Calu3 (cell line): ENCODE measurements at regions not wholly inside any gene's neighbourhood (a gene's known extent, or its start where the extent isn't known, plus 50 kb on each side); places are given as distances from the start of the nearest gene placed in this dataset.

ENCODE experiments used
- BruUV-seq: library from RNA; stranded (reverse); fragments of 400-500 nt; replicated peaks from 2 replicates; lab custom pipeline; 2021; lab: Mats Ljungman, UMichigan
- CTCF ChIA-PET: fragments of 300-600 bp; sonication (Branson Sonifier 250); formaldehyde crosslinking; loops from one replicate; lab custom pipeline; 2022; ENCODE audit warnings: antibody characterized with exemption; lab: Charles Lee
- DNase-seq: peaks from one replicate; pipeline ENCODE4 v3.0.0; 2022
- H3K27ac Mint-ChIP-seq: one replicate; pipeline ENCODE4 v1.8.0; 2022; ENCODE audit warnings: mixed read lengths; ENCODE audit not compliant: unreplicated experiment
- H3K27me3 Mint-ChIP-seq: one replicate; pipeline ENCODE4 v1.8.0; 2022; ENCODE audit warnings: mixed read lengths; ENCODE audit not compliant: unreplicated experiment
- H3K36me3 Mint-ChIP-seq: one replicate; pipeline ENCODE4 v1.8.0; 2022; ENCODE audit warnings: mild to moderate bottlenecking, moderate library complexity, mixed read lengths; ENCODE audit not compliant: insufficient read depth, unreplicated experiment
- H3K4me1 Mint-ChIP-seq: one replicate; pipeline ENCODE4 v1.8.0; 2022; ENCODE audit warnings: mild to moderate bottlenecking, low read depth, mixed read lengths; ENCODE audit not compliant: unreplicated experiment
- H3K4me3 Mint-ChIP-seq: one replicate; pipeline ENCODE4 v1.8.0; 2022; ENCODE audit warnings: mild to moderate bottlenecking, low read depth, moderate library complexity, mixed read lengths; ENCODE audit not compliant: unreplicated experiment
- H3K9me3 Mint-ChIP-seq: one replicate; pipeline ENCODE4 v1.8.0; 2022; ENCODE audit warnings: low read depth, mixed read lengths; ENCODE audit not compliant: unreplicated experiment
- CTCF ChIP-seq: fragments of 200-600 bp; IDR thresholded peaks from one replicate; pipeline ENCODE4 v1.8.0; 2022; ENCODE audit warnings: antibody characterized with exemption; ENCODE audit not compliant: unreplicated experiment
- intact Hi-C: fragments of 100-400 bp; cut with micrococcal nuclease; formaldehyde crosslinking; loops from one replicate; pipeline ENCODE4 v1.10.0; 2022; ENCODE audit not compliant: unreplicated experiment

DNA sequence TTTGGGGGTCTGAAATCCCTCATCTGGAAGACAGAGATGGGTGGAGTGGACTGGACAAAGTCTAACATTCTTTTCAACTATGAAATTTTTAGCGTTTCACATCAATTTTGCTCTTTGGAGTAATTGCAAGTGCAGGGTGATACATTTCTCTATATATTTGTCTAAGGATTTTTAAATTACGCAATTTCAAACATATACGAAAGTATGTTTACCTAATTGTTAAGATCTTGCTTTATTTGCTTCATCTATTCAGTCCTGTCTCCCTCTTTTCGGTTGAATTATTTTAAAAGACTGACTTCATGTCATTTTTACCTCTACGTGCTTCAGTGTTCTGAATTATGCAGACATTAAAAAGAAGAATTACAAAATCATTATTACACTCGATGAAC, 101.9 kb upstream of the CREB5 start:
- CTCF ChIA-PET, result interaction anchor here (1.1 kb wide), 1 partner anchor 69 kb away, joined by 3 read pairs; no protein-coding TSS in a partner anchor
- Mint-ChIP-seq H3K4me1 (peaks cover 13% of the 10 kb centered on the region), H3K27me3 (peaks cover 22% of the 10 kb centered on the region), H3K27ac (no peak overlapping the region), H3K9me3 (no peaks in the 10 kb centered on the region), H3K36me3 (no peaks in the 10 kb centered on the region), H3K4me3 (no peak overlapping the region)
- BruUV-seq, result no TSS peak
- no peak for DNase-seq
- TF ChIP-seq CTCF, result no peak
- intact Hi-C loops, result no loop called here

- TF ChIP-seq CTCF, result no peak
- Mint-ChIP-seq H3K36me3 (no peaks in the 10 kb centered on the region), H3K9me3 (no peaks in the 10 kb centered on the region), H3K27me3 (peaks cover 22% of the 10 kb centered on the region), H3K4me1 (peaks cover 13% of the 10 kb centered on the region), H3K27ac (no peak overlapping the region), H3K4me3 (no peak overlapping the region)
- BruUV-seq, result no TSS peak
- CTCF ChIA-PET, result interaction anchor here (0.6 kb wide), 1 partner anchor 235 kb away, joined by 3 read pairs; no protein-coding TSS in a partner anchor
- no peak for DNase-seq
- intact Hi-C loops, result no loop called here
These were observed 100.6 kb upstream of the CREB5 start for GRCh38 chr7:28311670-28312069.

DNA sequence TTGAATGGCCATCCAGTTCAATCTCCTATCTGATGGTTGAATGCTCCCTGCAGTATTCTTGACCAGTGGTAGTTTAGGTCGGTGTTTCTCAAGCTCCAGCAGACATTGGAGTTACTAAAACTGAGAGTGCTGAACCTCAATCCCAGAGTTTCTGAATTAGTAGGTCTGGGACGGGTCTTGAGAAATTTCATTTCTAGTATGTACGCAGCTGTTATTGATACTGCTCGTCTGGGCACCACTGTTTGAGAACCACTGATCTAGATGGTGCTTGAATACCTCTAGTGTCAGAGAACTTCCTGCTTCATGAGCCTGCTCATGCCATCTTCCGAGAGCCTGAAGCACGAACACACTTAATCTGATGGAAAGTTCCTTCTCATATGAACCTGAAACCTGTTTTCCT, 99.4 kb upstream of the CREB5 start:
- H3K4me1 Mint-ChIP-seq, result peaks cover 13% of the 10 kb centered on the region
- CTCF ChIA-PET, result no interaction called here
- intact Hi-C loops, result no loop called here
- no peak for TF ChIP-seq CTCF
- no TSS peak for BruUV-seq
- H3K27me3 Mint-ChIP-seq, result peaks cover 22% of the 10 kb centered on the region
- no peaks in the 10 kb centered on the region for H3K36me3 Mint-ChIP-seq
- no peak overlapping the region for H3K27ac Mint-ChIP-seq
- no peak for DNase-seq
- no peak overlapping the region for H3K4me3 Mint-ChIP-seq
- no peaks in the 10 kb centered on the region for H3K9me3 Mint-ChIP-seq

DNA sequence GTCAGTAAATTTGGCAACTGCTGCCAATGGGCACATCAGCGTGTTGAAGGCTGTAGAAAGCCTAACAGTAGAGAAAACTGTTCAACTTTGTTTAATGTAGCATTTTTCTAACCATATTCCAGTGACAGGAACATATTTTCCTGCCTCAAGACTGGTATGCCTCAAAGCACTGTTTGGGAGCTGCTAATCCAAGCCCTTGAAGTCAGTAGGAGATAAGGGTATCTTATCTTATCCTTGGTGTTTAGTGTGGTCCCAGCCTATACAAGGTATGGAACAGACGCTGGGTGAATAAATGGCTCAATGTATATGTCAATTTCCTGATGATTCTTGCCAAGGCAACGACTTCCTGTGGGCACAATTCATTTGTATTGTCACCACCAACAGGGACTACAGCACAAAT, 97.5 kb upstream of the CREB5 start:
- intact Hi-C loops, result no loop called here
- no TSS peak for BruUV-seq
- no peak for DNase-seq

More for the DNA sequence above, 97.5 kb upstream of the CREB5 start:
- no peak overlapping the region for H3K27ac Mint-ChIP-seq
- peaks cover 22% of the 10 kb centered on the region for H3K27me3 Mint-ChIP-seq
- CTCF ChIA-PET, result no interaction called here
- no peaks in the 10 kb centered on the region for H3K36me3 Mint-ChIP-seq
- no peaks in the 10 kb centered on the region for H3K9me3 Mint-ChIP-seq
- no peak overlapping the region for H3K4me3 Mint-ChIP-seq
- no peak for TF ChIP-seq CTCF
- H3K4me1 Mint-ChIP-seq, result peaks cover 5% of the 10 kb centered on the region
